Body of pancreas (tissue), 4 donors: ENCODE measurements at regions not wholly inside any gene's neighbourhood (a gene's known extent, or its start where the extent isn't known, plus 50 kb on each side); places are given as distances from the start of the nearest gene placed in this dataset.
"Not testable (repeated sequence)": the region's sequence is repeated elsewhere in the genome, so short reads cannot be mapped to it uniquely, and the experiment has no call there.

Source experiments
- ATAC-seq: fragments of 150-250 bp; one replicate; pipeline ENCODE4 v1.9.1; 2016
- DNase-seq, 4 donors: peaks; one replicate each; pipeline ENCODE4 v3.0.0-alpha.2; 2019
- H3K27ac ChIP-seq, 4 donors: fragments of 200-600 bp; sonication (generic); 1 replicate in 3 of 4; 2 replicates in 1 of 4; pipeline versions ENCODE4 v1.5.1 to v1.6.1; 2016 to 2019; ENCODE audit warnings: mild to moderate bottlenecking in 1 of 4, mixed read lengths in 1 of 4, moderate library complexity in 1 of 4
- H3K27me3 ChIP-seq, 2 donors: fragments of 200-600 bp; sonication (generic); one replicate each; pipeline ENCODE4 v1.6.0; 2016; ENCODE audit warnings: mild to moderate bottlenecking in 1 of 2
- H3K36me3 ChIP-seq, 2 donors: fragments of 200-600 bp; sonication (generic); replicated peaks in 1 of 2; 2 replicates each; pipeline ENCODE4 v1.5.1; 2016; ENCODE audit warnings: low read depth in 2 of 2; ENCODE audit not compliant: insufficient read depth in 1 of 2
- H3K4me1 ChIP-seq: fragments of 200-600 bp; sonication (generic); one replicate; pipeline ENCODE4 v1.6.0; 2016
- H3K4me3 ChIP-seq, 2 donors: fragments of 200-600 bp; sonication (generic); 1 replicate in 1 of 2; 2 replicates in 1 of 2; pipeline ENCODE4 v1.5.1; 2016 to 2019
- H3K9me3 ChIP-seq, 3 donors: fragments of 200-600 bp; sonication (generic); 1 replicate in 2 of 3; 2 replicates in 1 of 3; pipeline ENCODE4 v1.5.1; 2016
- POLR2A ChIP-seq, 3 donors: fragments of 450-650 bp; IDR thresholded peaks; one replicate each; pipeline ENCODE4 v1.6.1; 2016; ENCODE audit warnings: antibody characterized with exemption in 3 of 3, mild to moderate bottlenecking in 2 of 3
- WGBS, 2 donors: methylation state at CpG; one replicate each; pipeline ENCODE4 v1.1.5; 2017; 5-methylcytosine and 5-hydroxymethylcytosine counted together
- intact Hi-C: fragments of 100-400 bp; cut with DNase I; formaldehyde crosslinking; loops from one replicate; pipeline ENCODE4 v1.15.1; 2023
- TF ChIP-seq, protein P1 (sequence below), 7 experiments: fragments of 450-650 bp in 4 of 7; fragments of 200-600 bp in 3 of 7; sonication (generic) in 3 of 7; IDR thresholded peaks; one replicate each; pipeline ENCODE4 v1.5.1; 2016 to 2019; ENCODE audit warnings: antibody characterized with exemption in 7 of 7

DNA sequence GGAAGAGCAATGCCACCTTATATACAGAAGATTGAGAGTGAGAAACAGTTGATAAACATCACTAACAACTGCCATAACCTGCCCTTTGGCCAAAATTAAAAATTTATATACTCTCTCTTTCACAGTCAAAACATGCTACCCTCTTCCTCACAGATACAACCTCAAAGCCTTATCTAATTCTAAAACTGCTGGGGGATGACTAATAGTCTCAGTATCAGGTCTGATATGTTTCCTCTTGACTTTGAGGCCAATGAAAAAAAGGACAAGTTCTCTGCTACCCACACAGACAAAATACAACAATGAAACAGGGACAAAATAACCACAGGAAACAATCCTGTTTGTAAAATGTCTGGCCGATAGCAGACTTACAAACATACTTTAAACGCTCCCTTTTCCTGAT lies 485.6 kb upstream of the NUDT12 start:
- no peak for ATAC-seq
- Histone ChIP-seq H3K27ac (no peak overlapping the region), H3K27me3 (no peaks in the 10 kb centered on the region), H3K4me3 (no peak overlapping the region), H3K4me1 (no peaks in the 10 kb centered on the region), H3K36me3 (no peaks in the 10 kb centered on the region), H3K9me3 (no peaks in the 10 kb centered on the region)
- TF ChIP-seq, protein P1, sequence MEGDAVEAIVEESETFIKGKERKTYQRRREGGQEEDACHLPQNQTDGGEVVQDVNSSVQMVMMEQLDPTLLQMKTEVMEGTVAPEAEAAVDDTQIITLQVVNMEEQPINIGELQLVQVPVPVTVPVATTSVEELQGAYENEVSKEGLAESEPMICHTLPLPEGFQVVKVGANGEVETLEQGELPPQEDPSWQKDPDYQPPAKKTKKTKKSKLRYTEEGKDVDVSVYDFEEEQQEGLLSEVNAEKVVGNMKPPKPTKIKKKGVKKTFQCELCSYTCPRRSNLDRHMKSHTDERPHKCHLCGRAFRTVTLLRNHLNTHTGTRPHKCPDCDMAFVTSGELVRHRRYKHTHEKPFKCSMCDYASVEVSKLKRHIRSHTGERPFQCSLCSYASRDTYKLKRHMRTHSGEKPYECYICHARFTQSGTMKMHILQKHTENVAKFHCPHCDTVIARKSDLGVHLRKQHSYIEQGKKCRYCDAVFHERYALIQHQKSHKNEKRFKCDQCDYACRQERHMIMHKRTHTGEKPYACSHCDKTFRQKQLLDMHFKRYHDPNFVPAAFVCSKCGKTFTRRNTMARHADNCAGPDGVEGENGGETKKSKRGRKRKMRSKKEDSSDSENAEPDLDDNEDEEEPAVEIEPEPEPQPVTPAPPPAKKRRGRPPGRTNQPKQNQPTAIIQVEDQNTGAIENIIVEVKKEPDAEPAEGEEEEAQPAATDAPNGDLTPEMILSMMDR (IDR thresholded peaks at IDR 0.05) = no peak
- no peak for TF ChIP-seq POLR2A (IDR thresholded peaks at IDR 0.05)
- 67 to 69% methylated on average over 2 of the region's 2 CpGs for WGBS, 2 donors
- DNase-seq = no peak
- intact Hi-C loops = no loop called here

DNA sequence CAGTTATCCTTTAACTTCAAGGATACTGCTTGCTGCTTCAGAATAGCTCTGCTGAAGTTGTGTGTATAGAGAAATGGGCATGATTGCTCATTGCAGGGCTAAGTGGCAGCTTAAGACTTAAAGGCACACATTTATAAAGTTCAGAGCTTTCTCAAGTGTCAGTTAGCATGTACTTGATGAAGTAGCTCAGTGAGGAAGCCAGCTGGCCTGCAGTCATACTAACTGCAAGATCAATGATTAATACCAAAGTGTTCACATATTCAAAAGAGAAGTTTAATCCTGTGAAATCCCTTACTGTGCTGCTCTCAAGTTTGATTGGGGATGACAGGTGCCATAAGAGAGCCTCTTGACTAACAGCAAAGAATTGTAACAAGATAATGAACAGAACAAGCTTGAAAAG lies 483.4 kb upstream of the NUDT12 start:
- intact Hi-C loops = no loop called here
- Histone ChIP-seq H3K27ac (no peak overlapping the region), H3K4me1 (no peaks in the 10 kb centered on the region), H3K9me3 (no peaks in the 10 kb centered on the region), H3K36me3 (no peaks in the 10 kb centered on the region), H3K4me3 (no peak overlapping the region), H3K27me3 (no peaks in the 10 kb centered on the region)
- ATAC-seq (no peak), DNase-seq (no peak)
- TF ChIP-seq POLR2A (IDR thresholded peaks at IDR 0.05) = no peak
- TF ChIP-seq, protein P1 (IDR thresholded peaks at IDR 0.05) = no peak

GRCh38 chr5:104039871-104040270 lies 477.3 kb upstream of the NUDT12 start:
- H3K27me3 ChIP-seq, H3K36me3 ChIP-seq, intact Hi-C loops, H3K9me3 ChIP-seq, ATAC-seq, H3K4me3 ChIP-seq, H3K27ac ChIP-seq, DNase-seq, H3K4me1 ChIP-seq: not testable (repeated sequence)
- WGBS, 2 donors = 63 to 66% methylated on average over 4 of the region's 4 CpGs

- H3K4me1 ChIP-seq, H3K27me3 ChIP-seq, H3K9me3 ChIP-seq, H3K4me3 ChIP-seq, H3K36me3 ChIP-seq, intact Hi-C loops, H3K27ac ChIP-seq, DNase-seq, ATAC-seq: not testable (repeated sequence)
- WGBS, 2 donors = 72 to 82% methylated on average over 4 of the region's 4 CpGs
Observed at GRCh38 chr5:104037136-104037535, 474.5 kb upstream of the NUDT12 start.

DNA sequence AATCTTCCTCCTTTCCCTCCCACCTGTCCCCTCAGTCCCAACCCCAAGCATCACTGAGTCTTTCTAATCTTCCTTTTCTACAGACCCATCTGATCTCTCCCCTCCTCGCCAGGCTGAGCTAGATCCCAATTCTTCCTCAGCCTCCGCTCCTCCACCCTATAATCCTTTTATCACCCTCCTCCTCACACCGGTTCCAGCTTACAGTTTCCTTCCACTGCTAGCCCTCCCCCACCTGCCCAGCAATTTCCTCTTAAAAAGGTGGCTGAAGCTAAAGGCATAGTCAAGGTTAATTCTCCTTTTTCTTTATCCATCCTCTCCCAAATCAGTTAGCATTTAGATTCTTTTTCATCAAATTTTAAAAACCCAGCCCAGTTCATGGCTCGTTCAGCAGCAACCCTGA lies 470.6 kb upstream of the NUDT12 start:
- H3K27me3 ChIP-seq, DNase-seq, H3K4me1 ChIP-seq, H3K4me3 ChIP-seq, intact Hi-C loops, H3K36me3 ChIP-seq, ATAC-seq, H3K27ac ChIP-seq: not testable (repeated sequence)
- 55 to 63% methylated on average over 4 of the region's 4 CpGs for WGBS, 2 donors
- H3K9me3 ChIP-seq = peaks cover 0 to 14% (median 0%) of the 10 kb centered on the region in 3 donors

GRCh38 chr5:104024538-104024937 lies 461.9 kb upstream of the NUDT12 start:
- no peak for DNase-seq
- peaks cover 0 to 14% (median 0%) of the 10 kb centered on the region in 3 donors for H3K9me3 ChIP-seq
- 68 to 74% methylated on average over 5 of the region's 5 CpGs for WGBS, 2 donors
- ATAC-seq = no peak
- H3K4me1 ChIP-seq = no peaks in the 10 kb centered on the region
- no peak overlapping the region for H3K27ac ChIP-seq
- no peaks in the 10 kb centered on the region for H3K27me3 ChIP-seq
- intact Hi-C loops = no loop called here
- TF ChIP-seq POLR2A (IDR thresholded peaks at IDR 0.05) = no peak
- TF ChIP-seq, protein P1 (IDR thresholded peaks at IDR 0.05) = no peak
- no peaks in the 10 kb centered on the region for H3K36me3 ChIP-seq
- H3K4me3 ChIP-seq = no peak overlapping the region
